ENCODE measurements at regions not wholly inside any gene's neighbourhood (a gene's known extent, or its start where the extent isn't known, plus 50 kb on each side); places are given as distances from the start of the nearest gene placed in this dataset.

GRCh38 chr17:27976331-27976730 lies 66.1 kb upstream of the NLK start:
- TF ChIP-seq CTCF (IDR thresholded peaks at IDR 0.05) (no peak), POLR2A (IDR thresholded peaks at IDR 0.05) (no peak)
